HS-5 (cell line): ENCODE measurements at regions not wholly inside any gene's neighbourhood (a gene's known extent, or its start where the extent isn't known, plus 50 kb on each side); places are given as distances from the start of the nearest gene placed in this dataset.

Source experiments
- DNase-seq: peaks from one replicate; pipeline ENCODE4 v3.0.0-alpha.2; 2012; ENCODE audit warnings: low read depth

DNA sequence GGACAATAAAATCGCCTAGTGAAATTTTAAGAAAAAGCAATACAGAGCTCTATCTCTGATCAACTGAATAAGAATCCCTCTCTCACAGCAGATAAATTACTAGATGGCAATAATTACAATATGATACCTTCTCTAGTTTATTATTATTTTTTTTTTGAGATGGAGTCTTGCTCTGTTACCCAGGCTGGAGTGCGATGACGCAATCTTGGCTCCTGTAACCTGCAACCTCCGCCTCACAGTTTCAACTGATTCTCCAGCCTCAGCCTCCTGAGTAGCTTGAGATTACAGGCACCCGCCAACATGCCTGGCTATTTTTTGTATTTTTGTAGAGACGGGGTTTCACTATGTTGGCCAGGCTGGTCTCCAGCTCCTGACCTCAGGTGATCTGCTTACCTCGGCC is 129.3 kb upstream of the PTCHD4 start:
- no peak for DNase-seq

DNA sequence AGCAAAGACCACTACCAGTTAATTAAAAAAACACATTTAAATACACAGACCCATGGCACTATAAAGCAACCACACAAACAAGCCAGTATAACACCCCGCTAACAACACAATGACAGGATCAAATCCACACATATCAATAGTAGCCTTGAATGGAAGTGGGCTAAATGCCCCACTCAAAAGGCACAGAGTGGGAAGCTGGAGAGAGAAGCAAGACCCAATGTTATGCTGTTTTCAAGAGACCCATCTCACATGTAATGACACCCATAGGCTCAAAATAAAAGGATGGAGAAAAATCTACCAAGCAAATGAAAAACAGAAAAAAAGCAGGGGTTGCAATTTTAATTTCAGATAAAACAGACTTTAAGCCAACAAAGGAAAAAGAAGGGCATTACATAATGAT is 125.4 kb upstream of the PTCHD4 start:
- DNase-seq, result no peak

DNA sequence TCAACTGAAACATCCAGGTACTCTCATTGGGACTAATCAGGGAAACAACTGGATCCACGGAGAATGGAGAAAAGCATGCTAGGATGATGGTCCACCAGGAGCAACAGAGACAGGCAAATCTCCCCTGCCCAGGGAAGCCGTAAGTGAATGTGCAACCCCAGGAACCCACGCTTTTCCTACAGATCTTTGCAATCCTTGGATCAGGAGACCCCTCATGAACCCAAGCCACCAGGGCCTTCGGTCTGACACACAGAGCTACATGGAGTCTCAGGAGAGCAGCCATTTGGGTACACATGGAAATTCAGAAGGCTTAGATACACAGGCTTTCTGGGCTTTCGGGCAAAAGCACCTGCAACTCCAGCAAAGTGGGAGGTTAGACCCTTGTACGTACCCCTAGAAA is 122.1 kb upstream of the PTCHD4 start:
- DNase-seq, result no peak

DNA sequence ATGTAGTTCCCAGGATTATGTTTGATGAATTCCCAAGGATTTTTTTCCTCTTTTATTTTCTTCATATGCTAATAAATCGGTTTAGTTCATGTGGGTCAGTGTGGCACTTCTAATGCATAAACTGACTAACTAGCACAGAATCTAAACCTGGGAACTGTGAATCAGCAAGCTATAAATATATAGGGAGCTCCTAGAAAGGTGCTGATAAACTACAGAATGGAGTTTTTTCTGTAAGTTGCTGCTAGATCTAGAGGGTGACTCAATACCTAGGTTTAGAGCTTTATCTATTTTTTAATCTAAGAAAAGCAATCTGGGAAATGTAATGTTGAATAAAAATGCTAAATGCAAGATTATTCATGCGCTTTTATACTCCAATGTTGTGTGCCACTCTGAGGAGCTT is 118.8 kb upstream of the PTCHD4 start:
- DNase-seq, result no peak

DNA sequence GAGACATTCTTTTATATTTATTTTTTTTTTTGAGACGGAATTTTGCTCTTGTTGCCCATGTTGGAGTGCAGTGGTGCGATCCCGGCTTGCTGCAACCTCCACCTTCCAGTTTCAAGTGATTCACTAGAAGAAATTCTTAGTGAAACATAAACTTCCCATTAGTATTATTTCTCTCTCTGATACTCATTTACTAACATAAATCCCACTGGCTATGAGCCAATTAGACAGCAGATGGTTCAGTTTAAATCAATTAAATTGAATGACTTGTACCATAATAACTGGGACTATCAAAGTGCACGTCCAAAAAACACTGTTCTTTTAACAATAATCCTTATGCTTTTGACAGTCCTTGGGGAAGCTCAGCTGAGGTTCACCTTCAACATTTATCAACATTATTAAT is 111.2 kb upstream of the PTCHD4 start:
- no peak for DNase-seq

DNA sequence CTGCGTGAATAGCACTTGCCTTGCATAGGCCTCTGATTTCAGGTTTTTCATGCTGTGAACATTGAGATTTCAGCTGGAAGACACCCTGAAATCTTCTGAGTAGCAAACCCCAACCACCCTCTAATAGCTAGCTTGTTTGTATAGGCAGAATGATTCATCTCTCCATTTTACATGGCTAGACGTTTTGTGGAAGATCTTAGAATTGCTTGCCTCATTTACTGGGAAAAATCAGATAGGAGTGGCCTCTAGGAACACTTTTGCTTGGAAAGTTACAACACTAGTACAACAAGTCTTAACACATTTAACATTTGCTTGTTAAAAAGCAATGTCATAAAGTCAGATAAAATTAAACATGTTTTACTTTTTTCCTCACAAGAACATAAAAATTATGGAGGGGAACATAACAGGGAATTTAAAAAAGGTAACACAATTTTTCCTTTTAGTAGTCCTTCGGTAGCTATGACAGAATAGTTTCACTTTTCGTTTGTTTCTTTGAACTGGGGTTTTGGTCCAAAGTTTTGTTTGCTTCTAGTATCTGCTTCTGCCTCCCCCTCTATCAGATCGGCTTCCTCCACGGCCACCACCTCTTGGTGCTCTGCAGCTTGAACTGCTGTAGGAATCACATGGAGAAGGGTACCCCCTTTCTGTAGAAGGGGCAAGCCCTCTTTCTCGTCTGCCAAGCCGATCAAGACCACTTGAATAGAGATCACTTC is 102.2 kb upstream of the PTCHD4 start:
- DNase-seq, result no peak

DNA sequence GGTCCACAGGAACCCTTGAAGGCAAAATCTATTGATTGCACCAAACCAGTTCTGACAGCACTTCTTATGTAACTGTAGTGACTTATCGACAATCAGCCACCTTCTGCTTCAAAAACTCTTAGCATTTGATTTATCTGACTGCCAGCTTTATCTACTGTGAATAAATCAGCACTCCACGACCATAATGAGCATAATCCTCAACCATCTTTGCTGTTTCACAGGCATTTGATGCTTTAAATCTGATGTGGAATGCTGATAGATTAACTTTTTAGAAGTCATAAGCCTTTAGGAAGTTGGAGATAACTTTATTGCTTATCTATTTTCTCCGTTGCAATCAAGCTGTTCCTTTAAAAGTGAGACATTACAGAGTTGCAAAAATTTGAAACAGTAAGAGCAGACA is 101.5 kb upstream of the PTCHD4 start:
- DNase-seq, result no peak

DNA sequence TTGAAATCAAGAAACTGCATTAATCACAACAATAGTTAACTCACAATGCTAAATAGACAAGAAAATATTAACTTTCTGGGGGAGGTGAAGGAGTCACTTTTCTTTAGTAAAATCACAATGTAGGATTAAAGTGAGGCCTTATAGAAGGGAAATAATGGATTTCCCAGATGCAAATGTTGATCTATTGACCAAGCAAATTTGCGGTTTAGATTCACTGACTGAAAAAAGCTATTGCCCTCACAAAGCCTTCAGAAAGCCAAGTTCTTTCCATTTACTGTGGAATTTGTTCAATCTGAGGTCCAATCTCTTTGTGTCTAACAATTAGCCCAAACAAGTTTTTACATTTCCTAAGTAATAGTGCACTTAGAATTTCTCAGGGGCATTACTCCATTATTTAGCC is 95.1 kb upstream of the PTCHD4 start:
- DNase-seq, result no peak

DNA sequence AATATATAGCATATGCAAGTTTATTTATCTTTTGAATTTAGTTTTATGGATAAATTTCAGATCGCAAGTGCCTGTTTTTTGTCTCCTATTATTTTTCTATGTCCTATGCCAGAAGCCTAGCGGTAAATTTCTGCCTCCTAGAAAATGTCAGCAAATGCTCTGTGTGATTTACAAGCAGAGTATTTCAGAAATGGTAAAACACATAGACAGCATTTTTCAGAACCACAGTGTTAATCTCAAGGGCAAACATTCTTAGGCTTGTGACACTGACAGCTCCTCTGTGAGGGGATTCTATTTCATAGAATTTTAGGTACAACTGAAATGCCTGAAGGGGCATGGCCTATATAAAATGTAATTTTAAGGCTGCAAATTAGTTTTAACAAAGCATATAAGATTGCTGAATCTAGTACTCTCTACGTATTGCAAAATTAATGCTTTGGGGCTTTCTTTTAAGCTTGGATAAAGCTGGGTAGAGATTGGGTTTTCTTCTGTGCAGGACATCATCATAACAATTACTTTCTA is 89.9 kb upstream of the PTCHD4 start:
- no peak for DNase-seq

DNA sequence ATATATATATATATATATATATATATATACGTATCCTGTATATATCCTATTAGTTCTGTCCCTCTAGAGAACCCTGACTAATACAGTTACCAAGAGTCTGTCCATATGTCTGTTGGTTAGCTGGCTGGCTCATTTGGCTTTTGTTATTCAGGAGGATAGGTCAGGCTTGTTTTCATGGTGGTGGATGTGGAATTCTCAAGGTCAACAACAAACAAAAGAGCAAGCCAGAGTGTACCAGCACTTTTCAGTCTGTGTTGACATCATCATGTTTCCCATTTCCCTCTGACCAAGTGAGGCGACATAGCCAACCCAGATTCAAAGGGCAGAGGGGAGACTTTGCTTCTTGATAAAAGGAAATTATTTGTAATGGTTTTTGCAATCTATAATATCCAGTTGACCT is 88.5 kb upstream of the PTCHD4 start:
- no peak for DNase-seq

DNA sequence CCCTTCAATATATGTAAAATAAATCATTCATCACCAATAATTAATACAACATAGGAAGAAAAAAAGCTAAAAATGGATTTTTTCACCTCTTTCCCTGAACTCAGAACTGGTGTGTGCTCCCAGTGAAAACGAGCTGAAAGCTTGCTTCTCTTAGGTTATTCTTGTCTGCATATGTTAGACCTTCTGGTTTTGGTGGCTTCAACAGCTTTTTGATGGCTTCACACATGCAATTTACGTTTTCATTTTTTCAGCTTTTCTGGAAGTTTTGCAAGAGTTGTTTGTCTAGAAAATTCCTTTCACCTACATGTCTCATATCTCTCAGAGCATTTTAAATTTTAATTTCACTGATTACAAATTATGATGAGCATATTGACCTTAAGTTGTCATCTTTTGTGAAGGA is 86.9 kb upstream of the PTCHD4 start:
- DNase-seq, result no peak

DNA sequence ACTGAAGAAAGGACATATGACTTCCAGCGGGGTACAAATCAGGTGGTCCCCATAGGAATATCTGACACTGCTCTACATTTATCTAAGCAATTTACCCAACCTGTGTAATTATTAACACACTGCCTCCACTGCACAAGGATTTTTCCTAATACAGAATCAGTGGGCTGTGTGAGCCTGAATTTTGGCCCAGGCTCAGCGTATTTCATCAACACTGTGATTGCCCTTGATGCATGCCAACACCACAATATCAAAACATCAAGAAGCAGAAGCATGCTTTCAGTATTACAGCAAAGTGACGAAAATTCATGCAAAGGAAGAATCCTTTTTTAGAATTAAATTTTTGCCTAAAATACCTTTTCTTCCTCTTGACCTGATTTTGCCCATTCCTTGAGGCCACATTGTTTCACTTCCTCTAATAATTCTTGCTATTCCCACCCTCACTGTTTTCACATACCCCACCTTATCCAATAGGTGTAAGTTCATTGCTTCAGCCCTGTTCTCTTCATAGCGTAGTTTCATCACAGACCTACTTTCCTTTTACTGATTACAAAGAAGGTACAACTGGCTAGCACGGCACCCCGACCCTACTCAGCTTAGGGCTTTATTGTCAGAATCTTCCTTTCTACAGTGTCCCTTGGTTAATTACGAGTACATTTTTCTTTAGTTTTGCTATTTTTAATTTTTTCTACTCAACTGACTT is 83.7 kb upstream of the PTCHD4 start:
- no peak for DNase-seq

DNA sequence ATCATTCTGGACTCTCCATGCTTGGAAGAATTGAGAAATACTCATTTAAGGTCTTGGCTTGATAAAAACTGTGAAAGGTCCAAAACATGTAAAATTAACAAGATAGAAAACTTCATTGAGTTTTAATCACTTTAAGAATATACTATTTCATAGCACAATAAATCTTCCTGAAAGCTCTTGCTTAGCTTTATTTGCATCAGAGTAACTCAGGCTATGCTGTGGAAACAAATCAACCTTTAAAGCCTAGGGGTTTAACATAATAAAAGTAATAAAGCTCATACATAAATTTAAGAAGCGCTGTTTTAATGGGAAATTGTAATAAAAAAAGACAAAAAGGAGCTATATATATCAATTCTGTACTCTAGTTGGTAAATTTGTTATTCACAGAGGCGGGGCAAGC is 77.2 kb upstream of the PTCHD4 start:
- DNase-seq, result no peak

DNA sequence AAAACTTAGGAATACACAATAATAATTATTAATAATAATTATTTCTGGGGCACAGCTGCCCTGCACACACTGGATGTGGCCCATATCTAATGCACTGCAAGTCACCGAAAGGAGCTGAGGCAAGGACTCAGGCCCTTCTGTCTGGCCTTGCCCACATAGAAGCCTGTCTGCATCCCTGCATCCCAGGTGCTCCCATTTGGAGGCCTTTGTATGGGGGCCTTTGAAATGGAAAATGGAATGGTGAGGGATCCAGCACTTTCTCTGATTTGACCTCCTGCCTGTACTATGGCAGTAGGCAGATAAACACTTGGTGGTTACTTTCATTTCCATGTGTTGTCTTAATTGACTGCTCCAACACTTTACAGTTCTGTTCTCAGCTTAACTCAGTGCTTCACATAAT is 75.7 kb upstream of the PTCHD4 start:
- DNase-seq, result no peak

DNA sequence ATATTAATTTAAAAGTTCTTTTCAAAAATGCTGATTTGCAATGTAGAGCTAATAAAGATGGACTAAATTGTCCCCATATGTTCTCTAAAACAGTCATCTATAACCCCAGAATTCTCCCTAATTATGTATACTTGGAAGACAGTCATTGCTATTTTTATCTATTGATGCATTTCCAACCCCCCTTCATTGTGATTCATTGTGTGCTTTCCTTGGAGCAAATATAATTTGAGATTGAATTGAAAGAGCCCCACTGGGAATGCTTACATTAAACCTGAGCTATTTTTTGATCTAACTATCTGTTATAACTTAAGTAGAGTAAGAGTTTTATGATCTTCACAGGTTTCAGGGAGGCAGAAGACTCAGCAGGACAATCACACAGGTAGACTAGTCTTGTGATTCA is 73.7 kb upstream of the PTCHD4 start:
- DNase-seq, result no peak

DNA sequence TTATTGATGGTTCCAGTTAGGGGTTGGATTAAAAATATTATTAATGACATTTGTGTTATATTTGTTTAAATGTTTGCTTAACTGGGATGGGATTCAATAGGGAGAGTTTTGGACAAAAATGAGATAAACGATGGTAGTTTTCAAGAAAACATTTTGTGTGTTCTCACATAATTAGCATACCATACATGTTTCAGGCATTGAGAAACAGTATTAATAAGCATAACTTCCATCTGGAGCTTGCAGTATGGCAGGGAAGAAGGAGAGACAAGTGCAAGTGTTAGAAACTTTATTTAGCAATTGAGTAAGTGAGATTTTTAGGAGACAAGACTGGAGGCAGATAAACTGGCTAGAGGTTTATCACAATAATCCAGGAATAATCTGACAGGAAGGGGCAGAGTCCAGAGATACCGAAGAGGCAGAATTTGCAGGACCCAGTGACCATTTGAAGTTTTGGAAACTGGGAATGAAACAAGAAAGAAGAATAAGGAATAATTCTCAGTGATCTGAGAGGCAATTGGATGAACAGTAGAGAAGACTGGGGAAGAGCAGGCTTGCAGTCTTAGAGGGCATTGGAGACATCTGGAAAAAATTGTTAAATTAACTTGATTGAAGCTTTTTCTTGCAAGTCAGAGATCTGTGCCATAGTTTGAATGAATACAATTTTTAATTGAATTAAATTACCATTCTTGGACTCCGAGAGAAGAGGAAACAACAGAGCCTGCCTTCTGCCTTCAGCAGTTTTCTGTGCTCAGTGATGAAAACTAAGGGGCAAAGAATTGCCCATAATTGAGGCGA is 73.0 kb upstream of the PTCHD4 start:
- no peak for DNase-seq

DNA sequence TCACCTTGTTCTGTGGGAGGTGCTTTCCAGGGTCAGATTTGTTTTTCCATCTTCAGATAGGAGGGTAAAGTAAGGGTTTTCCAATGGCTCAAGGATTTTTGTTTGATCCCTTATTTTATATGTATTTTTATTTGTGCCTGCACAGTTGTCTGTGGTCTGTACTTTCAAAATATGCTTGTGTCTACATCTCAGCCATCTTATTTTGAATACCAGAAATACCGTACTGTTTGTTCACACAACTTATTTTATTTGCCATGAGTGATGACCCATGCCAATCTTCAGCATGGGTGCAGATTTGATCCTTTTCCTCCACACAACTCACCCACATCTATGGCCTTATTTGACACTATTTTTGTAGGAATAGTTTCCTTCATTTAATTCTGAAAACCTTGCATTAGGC is 72.2 kb upstream of the PTCHD4 start:
- DNase-seq, result no peak

DNA sequence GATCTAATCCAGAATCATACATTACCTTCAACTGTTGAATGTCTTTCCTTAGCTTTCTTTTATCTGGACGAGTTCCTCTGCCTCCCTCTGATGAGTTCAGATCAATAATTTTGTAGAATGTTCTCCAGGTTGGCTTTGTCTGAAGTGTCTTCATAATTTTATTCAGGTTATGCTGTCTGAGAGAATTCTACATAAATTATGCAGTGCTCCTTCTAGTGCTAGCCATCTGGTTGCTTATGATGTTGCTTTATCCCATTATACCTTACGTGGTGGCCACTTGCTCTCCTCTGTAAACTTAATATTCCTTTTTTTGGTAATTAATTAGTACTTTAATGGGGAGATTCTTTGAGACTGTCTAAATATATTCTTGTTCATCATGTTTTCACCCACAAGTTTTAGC is 67.7 kb upstream of the PTCHD4 start:
- no peak for DNase-seq

DNA sequence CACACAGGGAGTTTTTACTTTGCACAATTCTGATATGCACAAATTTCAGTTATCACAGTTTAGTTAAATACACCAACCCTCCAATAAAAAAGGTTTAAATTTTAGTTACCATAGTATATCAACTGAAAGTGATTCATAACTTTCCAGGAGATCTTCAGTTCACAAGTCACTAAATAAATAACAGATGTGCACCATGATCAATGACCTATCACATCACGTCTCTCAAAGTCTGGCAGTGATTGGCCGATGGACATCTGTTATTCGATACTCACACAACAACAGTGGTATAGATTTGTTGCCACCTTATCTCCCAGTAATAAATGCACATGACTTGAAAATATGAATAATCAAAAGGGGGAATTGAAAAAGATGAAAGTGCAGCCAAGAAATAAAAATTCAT is 66.8 kb upstream of the PTCHD4 start:
- DNase-seq, result no peak

DNA sequence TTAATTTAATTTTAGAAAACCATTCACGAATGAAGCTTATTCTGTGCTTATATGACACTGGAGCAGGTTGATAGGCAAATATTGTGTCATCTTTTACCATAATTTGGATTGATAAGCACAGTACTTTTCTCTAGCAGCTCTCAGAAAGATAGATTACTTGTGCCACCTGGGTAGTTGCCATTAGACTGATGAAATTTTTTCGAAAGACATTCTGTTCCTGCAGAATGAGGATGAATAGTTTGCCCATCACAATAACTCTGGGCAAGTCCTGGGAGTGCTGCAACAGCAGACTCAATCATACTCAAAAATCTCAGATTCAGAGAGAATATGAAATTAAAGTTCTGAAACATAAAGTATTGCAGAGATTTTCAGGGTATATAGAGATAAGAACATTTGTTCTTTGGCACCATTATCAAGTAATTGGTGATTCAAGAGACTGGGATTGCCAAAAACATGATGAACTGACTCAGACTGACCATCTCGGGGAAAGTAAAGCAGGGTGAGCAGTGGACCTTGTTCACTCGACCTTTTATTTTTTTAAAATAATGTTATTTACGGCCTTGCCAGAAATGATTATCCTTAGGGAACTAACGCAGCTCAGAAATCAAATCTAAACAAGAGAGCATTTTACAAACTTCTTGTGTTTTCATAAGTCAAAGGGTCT is 65.8 kb upstream of the PTCHD4 start:
- no peak for DNase-seq

DNA sequence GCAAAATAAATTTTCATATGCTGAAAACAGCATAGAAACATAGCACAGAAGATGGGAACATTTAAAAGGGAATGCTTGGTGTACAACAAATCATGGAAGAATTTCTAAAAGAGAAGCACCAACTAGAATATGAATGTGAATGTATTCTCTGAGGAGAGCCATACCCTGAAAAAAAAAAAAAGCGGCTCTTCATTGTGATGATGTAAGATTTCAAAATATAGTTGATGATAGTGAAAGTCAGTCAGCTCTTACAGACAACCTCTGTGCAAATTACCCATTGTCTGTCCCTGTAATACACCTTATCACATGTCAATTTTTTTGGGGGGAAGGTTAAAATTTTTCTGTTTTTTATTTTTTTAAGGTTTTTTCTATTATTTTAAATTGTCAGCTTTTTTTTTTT is 58.6 kb upstream of the PTCHD4 start:
- DNase-seq, result no peak
